Medulla oblongata (tissue), 1 donor: ENCODE measurements at regions not wholly inside any gene's neighbourhood (a gene's known extent, or its start where the extent isn't known, plus 50 kb on each side); places are given as distances from the start of the nearest gene placed in this dataset.
"Not testable (repeated sequence)": the region's sequence is repeated elsewhere in the genome, so short reads cannot be mapped to it uniquely, and the experiment has no call there.

ENCODE experiments used
- DNase-seq: peaks from one replicate; pipeline ENCODE4 v3.0.0-alpha.2; 2015; ENCODE audit errors: extremely low spot score

- DNase-seq = not testable (repeated sequence)
These were observed 96.2 kb downstream of the BDH1 start for GRCh38 chr3:197459571-197459970.

GRCh38 chr3:197458906-197459470 is 96.8 kb downstream of the BDH1 start:
- DNase-seq = peak; percentile 37

- no peak for DNase-seq
These were observed 97.5 kb downstream of the BDH1 start for GRCh38 chr3:197458179-197458707.

GRCh38 chr3:197456261-197457091 is 99.3 kb downstream of the BDH1 start:
- peak; percentile 76 for DNase-seq

GRCh38 chr3:197454841-197455240 is 100.9 kb downstream of the BDH1 start:
- not testable (repeated sequence) for DNase-seq

- DNase-seq = peak; percentile 47
These were observed 101.8 kb downstream of the BDH1 start for GRCh38 chr3:197454014-197454413.

DNA sequence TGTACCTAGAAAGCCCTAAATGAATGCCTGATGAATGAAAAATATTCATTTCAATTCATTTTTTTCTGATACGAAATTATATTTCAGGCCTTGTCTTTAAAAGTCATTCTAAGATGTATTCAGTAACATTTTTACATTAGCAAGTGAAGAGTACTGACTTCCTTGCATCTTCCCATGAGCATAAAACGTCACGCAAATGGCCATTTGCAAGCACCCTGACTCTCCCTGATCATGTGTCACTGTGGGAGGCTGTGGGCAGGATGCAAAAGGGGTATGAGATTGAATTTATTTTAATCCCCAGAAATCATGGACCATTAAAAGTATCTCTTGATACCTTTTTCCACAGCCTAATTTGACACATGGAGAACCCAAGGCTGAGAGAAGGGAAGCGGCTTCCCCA is 105.0 kb downstream of the BDH1 start:
- no peak for DNase-seq

DNA sequence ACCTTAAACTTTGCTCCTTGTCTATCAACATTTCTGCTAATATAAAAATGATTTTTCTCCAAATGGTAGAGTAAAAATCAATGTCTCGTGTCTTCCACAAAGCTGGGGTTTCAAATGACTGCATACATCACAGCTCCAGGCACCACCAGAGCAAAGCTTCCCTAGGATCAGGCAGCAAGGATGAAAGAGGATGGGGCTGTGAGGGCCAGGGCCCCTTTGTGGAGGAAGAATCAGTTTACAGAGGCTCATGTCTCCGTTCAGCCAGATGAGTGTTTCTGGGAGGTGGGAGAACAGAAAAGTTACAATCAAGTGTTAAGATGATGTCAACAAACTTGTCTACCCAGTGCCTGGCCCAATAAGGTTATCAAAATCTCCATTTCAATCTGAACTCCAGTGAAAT is 105.5 kb downstream of the BDH1 start:
- no peak for DNase-seq

DNA sequence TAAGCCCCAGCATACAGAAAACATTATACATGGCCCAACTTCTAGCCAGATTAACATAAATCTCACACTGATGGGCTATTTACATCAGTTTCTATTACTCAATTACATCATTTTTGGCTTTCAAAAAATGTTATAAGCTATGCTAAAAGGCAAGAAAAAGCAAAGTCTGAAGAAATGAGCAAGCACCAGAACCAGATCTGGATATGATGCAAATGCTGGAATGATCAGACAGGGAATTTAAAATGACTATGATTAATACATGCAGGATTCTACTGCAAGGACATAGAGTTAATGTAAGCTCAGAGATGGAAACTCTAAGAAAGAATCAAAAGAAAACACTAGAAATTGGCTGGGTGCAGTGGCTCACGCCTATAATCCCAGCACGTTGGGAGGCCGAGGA is 106.6 kb downstream of the BDH1 start:
- not testable (repeated sequence) for DNase-seq

- not testable (repeated sequence) for DNase-seq
These were observed 108.0 kb downstream of the BDH1 start for GRCh38 chr3:197447781-197448180.

DNA sequence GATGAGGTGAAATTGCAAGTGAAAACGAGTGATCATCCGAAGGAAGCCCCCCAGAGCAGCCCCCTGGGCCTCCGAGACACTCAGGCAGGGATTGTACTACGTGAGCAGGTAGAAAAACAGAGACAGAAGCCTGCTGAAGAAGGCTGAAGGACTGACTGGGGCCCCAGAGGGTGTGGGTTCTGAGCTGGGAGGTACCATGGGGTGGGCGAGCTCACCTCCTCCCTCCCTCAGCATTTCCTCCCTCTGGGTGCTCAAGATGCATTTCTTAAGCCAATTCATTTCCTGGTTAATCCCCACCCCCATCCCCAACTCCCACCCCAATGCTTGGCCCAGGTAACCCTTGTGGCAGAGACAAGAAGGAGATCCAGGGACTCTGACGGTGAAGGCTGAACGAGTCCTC is 108.7 kb downstream of the BDH1 start:
- DNase-seq = no peak

- no peak for DNase-seq
These were observed 109.1 kb downstream of the BDH1 start for GRCh38 chr3:197446700-197447056.

- no peak for DNase-seq
These were observed 109.7 kb downstream of the BDH1 start for GRCh38 chr3:197445896-197446699.

GRCh38 chr3:197444793-197445379 is 110.9 kb downstream of the BDH1 start:
- DNase-seq = no peak

DNA sequence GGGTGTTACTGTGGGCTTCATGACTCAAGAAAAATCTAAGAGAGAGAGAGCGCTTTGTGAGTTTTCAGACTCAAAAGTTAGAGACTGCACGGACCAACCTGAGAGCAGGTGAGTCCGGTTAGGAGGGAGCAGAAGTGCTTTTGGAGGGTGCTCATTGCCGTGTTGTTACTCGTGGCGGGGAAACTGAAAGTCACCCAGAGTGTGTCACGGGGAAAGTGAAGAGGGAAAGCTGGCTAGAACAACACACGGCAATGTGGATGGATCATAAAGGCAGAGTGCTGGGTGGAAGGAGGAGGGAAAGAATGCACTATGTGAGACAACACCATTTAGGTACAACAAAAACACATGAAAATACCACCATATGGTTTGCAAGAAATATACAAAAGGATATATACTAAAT is 112.3 kb downstream of the BDH1 start:
- DNase-seq = no peak

DNA sequence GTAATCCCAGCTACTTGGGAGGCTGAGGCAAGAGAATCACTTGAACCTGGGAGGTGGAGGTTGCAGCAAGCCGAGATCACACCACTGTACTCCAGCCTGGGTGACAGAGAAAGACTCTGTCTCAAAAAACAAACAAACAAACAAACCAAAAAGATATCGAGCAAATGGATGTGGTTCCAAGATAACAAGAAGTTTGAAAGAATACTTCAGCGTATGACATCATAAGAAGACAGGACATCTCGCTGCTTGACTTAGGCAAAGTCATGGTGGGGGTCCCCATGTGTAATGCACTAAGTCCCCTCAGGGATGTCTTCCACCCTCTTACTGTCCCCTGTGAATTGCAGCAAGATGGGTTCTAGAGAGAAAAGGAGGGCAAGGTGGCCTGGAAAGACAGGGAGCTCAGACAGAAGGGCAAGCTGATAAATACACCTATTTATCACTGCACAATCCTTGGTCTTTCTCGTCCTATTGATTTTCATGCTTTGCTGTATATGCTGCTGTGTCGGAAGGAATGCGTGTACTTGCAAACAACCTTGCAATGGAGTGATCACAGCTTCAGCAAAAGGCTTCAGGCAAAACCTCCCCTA is 115.0 kb downstream of the BDH1 start:
- no peak for DNase-seq

DNA sequence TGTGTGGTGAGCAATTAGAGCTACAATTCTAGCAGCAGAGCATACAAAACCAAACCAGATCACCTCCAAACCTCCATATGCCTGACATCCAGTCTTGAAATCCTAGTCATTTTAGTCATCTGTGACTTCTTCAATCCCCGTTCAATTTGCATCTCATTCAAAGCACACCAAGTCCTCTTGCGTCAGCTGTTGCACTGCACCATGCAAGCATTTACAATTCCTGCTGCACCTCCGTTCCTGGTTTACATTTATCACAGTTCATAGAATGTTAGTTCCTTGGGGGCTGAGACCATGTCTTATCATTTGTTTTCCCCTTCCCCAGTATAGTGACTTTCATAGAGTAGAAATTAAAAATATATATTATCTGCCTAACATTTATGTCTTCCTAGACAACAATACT is 116.9 kb downstream of the BDH1 start:
- no peak for DNase-seq

- no peak for DNase-seq
These were observed 120.3 kb downstream of the BDH1 start for GRCh38 chr3:197435426-197435825.

DNA sequence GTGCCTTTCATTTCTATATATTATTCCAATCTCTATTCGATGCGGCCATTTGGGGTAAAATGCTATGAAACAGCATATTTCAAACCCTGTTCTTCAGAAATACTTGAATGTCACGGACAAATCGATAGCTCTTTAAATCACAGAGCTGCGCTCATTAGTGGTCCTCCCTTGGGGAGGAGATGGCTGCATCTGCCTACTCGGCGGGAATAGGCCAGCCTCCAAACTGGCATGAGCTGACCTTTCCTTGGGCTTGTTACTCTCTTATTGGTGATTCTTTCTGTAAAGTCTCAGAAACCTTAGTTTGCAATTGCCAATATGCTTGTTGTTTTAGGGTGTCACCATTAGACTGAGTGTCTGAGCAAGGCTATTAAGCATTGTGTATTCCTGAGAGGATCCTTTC is 120.9 kb downstream of the BDH1 start:
- no peak for DNase-seq

GRCh38 chr3:197432384-197433127 is 123.2 kb downstream of the BDH1 start:
- DNase-seq = no peak

DNA sequence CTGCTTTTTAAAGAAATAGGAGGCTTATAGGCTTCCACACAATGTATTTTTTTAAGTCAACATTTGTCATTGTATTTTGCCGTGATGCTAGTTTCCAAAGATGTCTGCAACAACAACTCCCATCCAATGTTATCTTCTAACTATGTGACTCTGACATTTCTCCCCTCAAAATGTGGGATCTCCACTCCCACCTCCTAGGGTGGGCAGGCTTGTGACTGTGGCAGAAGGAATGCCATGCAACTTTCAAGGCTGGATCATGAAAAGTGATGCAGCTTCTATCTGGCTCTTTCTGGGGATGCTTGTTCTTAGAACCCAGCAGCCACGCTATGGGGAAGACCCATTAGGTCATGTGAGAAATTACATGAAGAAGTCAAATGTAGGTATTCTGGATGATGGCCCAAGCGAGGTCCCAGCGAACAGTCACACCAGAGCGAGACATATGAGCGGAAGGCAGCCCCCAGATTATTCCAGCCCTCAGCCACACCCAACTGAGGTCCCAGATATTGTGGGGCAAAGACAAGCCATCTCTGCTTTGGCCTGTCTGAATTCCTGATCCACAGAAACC is 124.3 kb downstream of the BDH1 start:
- no peak for DNase-seq
